ENCODE measurements at regions not wholly inside any gene's neighbourhood (a gene's known extent, or its start where the extent isn't known, plus 50 kb on each side); places are given as distances from the start of the nearest gene placed in this dataset.

- no peaks in the 10 kb centered on the region for H3K4me1 ChIP-seq (ENCODE audit: control insufficient read depth in 1 of 2, insufficient read depth in 2 of 2, low read length in 2 of 2)
- no peaks in the 10 kb centered on the region for H3K79me2 ChIP-seq (ENCODE audit: control insufficient read depth, insufficient read depth, low read length, poor library complexity)
- no peak overlapping the region for H3K23ac ChIP-seq (ENCODE audit: low read length)
- DNase-seq = no peak
- H4K8ac ChIP-seq (ENCODE audit: low read depth, low read length) = no peak overlapping the region
- no CpG with 5 or more reads among the region's 2 CpGs for WGBS (ENCODE audit: extremely low coverage, insufficient coverage, insufficient read length)
- no peak overlapping the region for H3K4ac ChIP-seq (ENCODE audit: low read depth, low read length)
- no peak overlapping the region for H2BK5ac ChIP-seq (ENCODE audit: low read depth, low read length, poor library complexity)
- no peaks in the 10 kb centered on the region for H3K36me3 ChIP-seq (ENCODE audit: control insufficient read depth in 1 of 2, insufficient read depth in 2 of 2, low read length in 2 of 2)
- H3K18ac ChIP-seq (ENCODE audit: low read length) = no peak overlapping the region
- no peak overlapping the region for H3K4me3 ChIP-seq (ENCODE audit: low read depth, low read length)
- no peak overlapping the region for H3K14ac ChIP-seq (ENCODE audit: low read length)
- H3K79me1 ChIP-seq (ENCODE audit: low read length) = no peaks in the 10 kb centered on the region
- H3K27ac ChIP-seq (ENCODE audit: low read depth, low read length) = no peak overlapping the region
- H2BK120ac ChIP-seq (ENCODE audit: insufficient read depth, low read length, poor library complexity) = no peak overlapping the region
- no peak overlapping the region for H3K9ac ChIP-seq (ENCODE audit: low read length)
- no peak overlapping the region for H4K91ac ChIP-seq (ENCODE audit: low read depth, low read length)
- no peak overlapping the region for H2AFZ ChIP-seq (ENCODE audit: insufficient read depth, low read length, poor library complexity)
- H3K27me3 ChIP-seq (ENCODE audit: insufficient read depth, low read length) = no peaks in the 10 kb centered on the region
- no peak overlapping the region for H2AK5ac ChIP-seq (ENCODE audit: low read length)
- no peak overlapping the region for H2BK12ac ChIP-seq (ENCODE audit: low read length)
- H3K4me2 ChIP-seq (ENCODE audit: low read length) = no peak overlapping the region
- no peak overlapping the region for H4K12ac ChIP-seq (ENCODE audit: low read depth, low read length)
- H3K9me3 ChIP-seq (ENCODE audit: insufficient read depth, low read depth, low read length) = no peaks in the 10 kb centered on the region
These were observed 347.2 kb downstream of the PTPRC start for GRCh38 chr1:198986036-198986435.

GRCh38 chr1:198986442-198986841 lies 347.6 kb downstream of the PTPRC start:
- Histone ChIP-seq H3K79me1 (ENCODE audit: low read length) (no peaks in the 10 kb centered on the region), H3K27ac (ENCODE audit: low read depth, low read length) (no peak overlapping the region), H2BK5ac (ENCODE audit: low read depth, low read length, poor library complexity) (no peak overlapping the region), H2BK12ac (ENCODE audit: low read length) (no peak overlapping the region), H2BK120ac (ENCODE audit: insufficient read depth, low read length, poor library complexity) (no peak overlapping the region), H4K12ac (ENCODE audit: low read depth, low read length) (no peak overlapping the region), H3K14ac (ENCODE audit: low read length) (no peak overlapping the region), H2AFZ (ENCODE audit: insufficient read depth, low read length, poor library complexity) (no peak overlapping the region), H3K4ac (ENCODE audit: low read depth, low read length) (no peak overlapping the region), H3K9me3 (ENCODE audit: insufficient read depth, low read depth, low read length) (no peaks in the 10 kb centered on the region), H2AK5ac (ENCODE audit: low read length) (no peak overlapping the region), H3K27me3 (ENCODE audit: insufficient read depth, low read length) (no peaks in the 10 kb centered on the region), H3K4me3 (ENCODE audit: low read depth, low read length) (no peak overlapping the region), H3K18ac (ENCODE audit: low read length) (no peak overlapping the region), H3K36me3 (ENCODE audit: control insufficient read depth in 1 of 2, insufficient read depth in 2 of 2, low read length in 2 of 2) (no peaks in the 10 kb centered on the region), H3K9ac (ENCODE audit: low read length) (no peak overlapping the region), H3K23ac (ENCODE audit: low read length) (no peak overlapping the region), H4K91ac (ENCODE audit: low read depth, low read length) (no peak overlapping the region), H3K4me1 (ENCODE audit: control insufficient read depth in 1 of 2, insufficient read depth in 2 of 2, low read length in 2 of 2) (no peaks in the 10 kb centered on the region), H4K8ac (ENCODE audit: low read depth, low read length) (no peak overlapping the region), H3K79me2 (ENCODE audit: control insufficient read depth, insufficient read depth, low read length, poor library complexity) (no peaks in the 10 kb centered on the region), H3K4me2 (ENCODE audit: low read length) (no peak overlapping the region)
- no CpG with 5 or more reads among the region's 1 CpG for WGBS (ENCODE audit: extremely low coverage, insufficient coverage, insufficient read length)
- no peak for DNase-seq

GRCh38 chr1:199002661-199003060 lies 363.8 kb downstream of the PTPRC start:
- no peaks in the 10 kb centered on the region for H3K9me3 ChIP-seq (ENCODE audit: insufficient read depth, low read depth, low read length)
- no peaks in the 10 kb centered on the region for H3K79me2 ChIP-seq (ENCODE audit: control insufficient read depth, insufficient read depth, low read length, poor library complexity)
- no peak overlapping the region for H2BK120ac ChIP-seq (ENCODE audit: insufficient read depth, low read length, poor library complexity)
- no peaks in the 10 kb centered on the region for H3K4me1 ChIP-seq (ENCODE audit: control insufficient read depth in 1 of 2, insufficient read depth in 2 of 2, low read length in 2 of 2)
- no peaks in the 10 kb centered on the region for H3K27me3 ChIP-seq (ENCODE audit: insufficient read depth, low read length)
- H3K14ac ChIP-seq (ENCODE audit: low read length) = no peak overlapping the region
- H4K12ac ChIP-seq (ENCODE audit: low read depth, low read length) = no peak overlapping the region
- no peak overlapping the region for H3K4me3 ChIP-seq (ENCODE audit: low read depth, low read length)
- H3K4me2 ChIP-seq (ENCODE audit: low read length) = no peak overlapping the region
- no peak overlapping the region for H2AK5ac ChIP-seq (ENCODE audit: low read length)
- no peak overlapping the region for H3K18ac ChIP-seq (ENCODE audit: low read length)
- H2BK12ac ChIP-seq (ENCODE audit: low read length) = no peak overlapping the region
- no peak overlapping the region for H3K27ac ChIP-seq (ENCODE audit: low read depth, low read length)
- H4K91ac ChIP-seq (ENCODE audit: low read depth, low read length) = no peak overlapping the region
- DNase-seq = no peak
- H3K23ac ChIP-seq (ENCODE audit: low read length) = no peak overlapping the region
- no peak overlapping the region for H3K4ac ChIP-seq (ENCODE audit: low read depth, low read length)
- no peak overlapping the region for H2AFZ ChIP-seq (ENCODE audit: insufficient read depth, low read length, poor library complexity)
- H3K79me1 ChIP-seq (ENCODE audit: low read length) = no peaks in the 10 kb centered on the region
- no peak overlapping the region for H3K9ac ChIP-seq (ENCODE audit: low read length)
- H4K8ac ChIP-seq (ENCODE audit: low read depth, low read length) = no peak overlapping the region
- H3K36me3 ChIP-seq (ENCODE audit: control insufficient read depth in 1 of 2, insufficient read depth in 2 of 2, low read length in 2 of 2) = no peaks in the 10 kb centered on the region
- H2BK5ac ChIP-seq (ENCODE audit: low read depth, low read length, poor library complexity) = no peak overlapping the region

DNA sequence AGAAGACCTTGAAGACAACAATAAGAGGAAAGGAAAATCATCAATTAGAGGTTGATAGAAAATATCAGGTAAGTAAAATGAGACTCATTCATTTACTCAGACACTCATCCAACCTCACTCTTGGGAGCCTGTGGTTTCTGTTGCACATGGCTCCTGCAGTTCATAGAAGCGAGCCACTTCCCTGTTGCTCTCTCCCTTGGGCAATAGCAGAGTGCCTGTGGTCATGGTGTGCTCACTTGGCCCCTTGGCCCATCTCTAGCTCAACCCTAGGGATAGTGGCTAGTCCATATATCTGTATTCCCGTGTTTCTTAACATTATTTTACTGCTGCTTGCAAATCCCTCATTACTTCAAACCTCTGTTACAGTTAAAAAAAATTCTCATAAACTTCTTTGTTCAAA lies 368.6 kb downstream of the PTPRC start:
- H3K23ac ChIP-seq (ENCODE audit: low read length) = no peak overlapping the region
- H3K79me1 ChIP-seq (ENCODE audit: low read length) = no peaks in the 10 kb centered on the region
- H3K18ac ChIP-seq (ENCODE audit: low read length) = no peak overlapping the region
- no peak overlapping the region for H3K4ac ChIP-seq (ENCODE audit: low read depth, low read length)
- no CpG with 5 or more reads among the region's 2 CpGs for WGBS (ENCODE audit: extremely low coverage, insufficient coverage, insufficient read length)
- no peak overlapping the region for H2BK12ac ChIP-seq (ENCODE audit: low read length)
- no peak overlapping the region for H2BK120ac ChIP-seq (ENCODE audit: insufficient read depth, low read length, poor library complexity)
- peak; percentile 17 for DNase-seq
- H3K79me2 ChIP-seq (ENCODE audit: control insufficient read depth, insufficient read depth, low read length, poor library complexity) = no peaks in the 10 kb centered on the region
- no peaks in the 10 kb centered on the region for H3K4me1 ChIP-seq (ENCODE audit: control insufficient read depth in 1 of 2, insufficient read depth in 2 of 2, low read length in 2 of 2)
- H3K4me3 ChIP-seq (ENCODE audit: low read depth, low read length) = no peak overlapping the region
- no peaks in the 10 kb centered on the region for H3K9me3 ChIP-seq (ENCODE audit: insufficient read depth, low read depth, low read length)
- H3K9ac ChIP-seq (ENCODE audit: low read length) = no peak overlapping the region
- no peak overlapping the region for H4K91ac ChIP-seq (ENCODE audit: low read depth, low read length)
- no peak overlapping the region for H4K12ac ChIP-seq (ENCODE audit: low read depth, low read length)
- H2BK5ac ChIP-seq (ENCODE audit: low read depth, low read length, poor library complexity) = no peak overlapping the region
- H3K36me3 ChIP-seq (ENCODE audit: control insufficient read depth in 1 of 2, insufficient read depth in 2 of 2, low read length in 2 of 2) = no peaks in the 10 kb centered on the region
- no peak overlapping the region for H2AK5ac ChIP-seq (ENCODE audit: low read length)
- H3K4me2 ChIP-seq (ENCODE audit: low read length) = no peak overlapping the region
- no peak overlapping the region for H3K14ac ChIP-seq (ENCODE audit: low read length)
- H4K8ac ChIP-seq (ENCODE audit: low read depth, low read length) = no peak overlapping the region
- no peak overlapping the region for H2AFZ ChIP-seq (ENCODE audit: insufficient read depth, low read length, poor library complexity)
- no peaks in the 10 kb centered on the region for H3K27me3 ChIP-seq (ENCODE audit: insufficient read depth, low read length)
- H3K27ac ChIP-seq (ENCODE audit: low read depth, low read length) = no peak overlapping the region

Measured in trophoblast cell (in vitro differentiated cells and primary cell).